NB4 (cell line): ENCODE measurements at regions not wholly inside any gene's neighbourhood (a gene's known extent, or its start where the extent isn't known, plus 50 kb on each side); places are given as distances from the start of the nearest gene placed in this dataset.

ENCODE experiments used
- POLR2A ChIP-seq: IDR thresholded peaks from 2 replicates; pipeline ENCODE4 v1.6.1; 2011; ENCODE audit warnings: mild to moderate bottlenecking; ENCODE audit not compliant: insufficient read length; ENCODE audit errors: extremely low read depth
- TF ChIP-seq, protein P1 (sequence below): IDR thresholded peaks from one replicate; pipeline ENCODE4 v1.5.1; 2012; ENCODE audit warnings: low read depth, low read length

DNA sequence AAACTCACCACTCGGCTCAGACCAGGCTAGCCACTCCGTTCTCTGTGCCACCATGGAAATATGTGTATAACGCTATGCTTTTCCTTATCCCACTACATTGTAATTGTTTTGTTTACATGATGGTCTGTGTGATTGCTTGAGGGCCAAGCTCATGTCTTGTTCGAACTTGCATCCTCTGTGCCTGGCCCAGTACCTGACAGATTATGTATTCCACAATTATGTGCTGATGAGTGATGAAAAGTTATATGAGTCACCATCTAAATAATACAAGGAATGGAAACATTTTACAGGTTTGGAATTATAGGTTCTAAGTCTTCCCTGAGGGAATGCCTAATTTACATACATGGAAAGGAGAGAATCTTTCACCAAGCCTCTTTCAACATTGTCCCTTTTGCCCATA, 137.4 kb downstream of the C7orf25 start:
- TF ChIP-seq POLR2A = no peak
- TF ChIP-seq, protein P1, sequence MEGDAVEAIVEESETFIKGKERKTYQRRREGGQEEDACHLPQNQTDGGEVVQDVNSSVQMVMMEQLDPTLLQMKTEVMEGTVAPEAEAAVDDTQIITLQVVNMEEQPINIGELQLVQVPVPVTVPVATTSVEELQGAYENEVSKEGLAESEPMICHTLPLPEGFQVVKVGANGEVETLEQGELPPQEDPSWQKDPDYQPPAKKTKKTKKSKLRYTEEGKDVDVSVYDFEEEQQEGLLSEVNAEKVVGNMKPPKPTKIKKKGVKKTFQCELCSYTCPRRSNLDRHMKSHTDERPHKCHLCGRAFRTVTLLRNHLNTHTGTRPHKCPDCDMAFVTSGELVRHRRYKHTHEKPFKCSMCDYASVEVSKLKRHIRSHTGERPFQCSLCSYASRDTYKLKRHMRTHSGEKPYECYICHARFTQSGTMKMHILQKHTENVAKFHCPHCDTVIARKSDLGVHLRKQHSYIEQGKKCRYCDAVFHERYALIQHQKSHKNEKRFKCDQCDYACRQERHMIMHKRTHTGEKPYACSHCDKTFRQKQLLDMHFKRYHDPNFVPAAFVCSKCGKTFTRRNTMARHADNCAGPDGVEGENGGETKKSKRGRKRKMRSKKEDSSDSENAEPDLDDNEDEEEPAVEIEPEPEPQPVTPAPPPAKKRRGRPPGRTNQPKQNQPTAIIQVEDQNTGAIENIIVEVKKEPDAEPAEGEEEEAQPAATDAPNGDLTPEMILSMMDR = no peak
